ENCODE measurements at regions not wholly inside any gene's neighbourhood (a gene's known extent, or its start where the extent isn't known, plus 50 kb on each side); places are given as distances from the start of the nearest gene placed in this dataset.

DNA sequence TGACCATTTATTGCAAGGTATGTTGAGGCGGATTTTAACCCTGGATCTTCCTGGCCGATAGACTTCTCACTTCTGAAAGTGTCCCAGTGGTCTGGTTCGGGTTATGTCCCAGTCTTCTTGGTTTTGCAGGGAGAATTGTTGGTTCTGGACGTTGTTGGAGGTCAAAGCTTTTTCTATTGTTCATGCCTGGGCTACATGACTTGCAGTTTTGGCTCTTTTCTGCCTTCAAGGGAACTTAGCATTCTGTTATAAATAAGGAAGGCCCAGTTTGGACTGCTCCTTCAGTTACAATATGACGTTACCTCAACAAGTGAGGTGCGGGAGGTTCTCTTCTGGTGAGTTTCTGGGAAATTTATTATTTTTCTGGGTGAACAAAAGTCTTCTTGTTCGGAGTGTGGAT is 614.3 kb downstream of the DIPK2A start:
- no peak overlapping the region for H2BK120ac ChIP-seq (ENCODE audit: insufficient read depth, low read length, poor library complexity)
- no peak overlapping the region for H3K23ac ChIP-seq (ENCODE audit: low read length)
- no peak overlapping the region for H3K4ac ChIP-seq (ENCODE audit: low read depth, low read length)
- H3K14ac ChIP-seq (ENCODE audit: low read length) = no peak overlapping the region
- no peak overlapping the region for H2BK5ac ChIP-seq (ENCODE audit: low read depth, low read length, poor library complexity)
- no peak overlapping the region for H3K4me2 ChIP-seq (ENCODE audit: low read length)
- H3K4me1 ChIP-seq (ENCODE audit: control insufficient read depth in 1 of 2, insufficient read depth in 2 of 2, low read length in 2 of 2) = no peaks in the 10 kb centered on the region
- no peak overlapping the region for H2BK12ac ChIP-seq (ENCODE audit: low read length)
- no peaks in the 10 kb centered on the region for H3K79me1 ChIP-seq (ENCODE audit: low read length)
- H3K79me2 ChIP-seq (ENCODE audit: control insufficient read depth, insufficient read depth, low read length, poor library complexity) = no peaks in the 10 kb centered on the region
- no peak overlapping the region for H4K12ac ChIP-seq (ENCODE audit: low read depth, low read length)
- no peak overlapping the region for H2AK5ac ChIP-seq (ENCODE audit: low read length)
- H3K4me3 ChIP-seq (ENCODE audit: low read depth, low read length) = no peak overlapping the region
- no peak overlapping the region for H3K9ac ChIP-seq (ENCODE audit: low read length)
- no peak overlapping the region for H3K18ac ChIP-seq (ENCODE audit: low read length)
- no CpG with 5 or more reads among the region's 7 CpGs for WGBS (ENCODE audit: extremely low coverage, insufficient coverage, insufficient read length)
- H3K9me3 ChIP-seq (ENCODE audit: insufficient read depth, low read depth, low read length) = no peaks in the 10 kb centered on the region
- no peaks in the 10 kb centered on the region for H3K27me3 ChIP-seq (ENCODE audit: insufficient read depth, low read length)
- no peak overlapping the region for H3K27ac ChIP-seq (ENCODE audit: low read depth, low read length)
- no peaks in the 10 kb centered on the region for H3K36me3 ChIP-seq (ENCODE audit: control insufficient read depth in 1 of 2, insufficient read depth in 2 of 2, low read length in 2 of 2)
- H4K8ac ChIP-seq (ENCODE audit: low read depth, low read length) = no peak overlapping the region
- no peak overlapping the region for H4K91ac ChIP-seq (ENCODE audit: low read depth, low read length)
- DNase-seq = no peak
- no peak overlapping the region for H2AFZ ChIP-seq (ENCODE audit: insufficient read depth, low read length, poor library complexity)

DNA sequence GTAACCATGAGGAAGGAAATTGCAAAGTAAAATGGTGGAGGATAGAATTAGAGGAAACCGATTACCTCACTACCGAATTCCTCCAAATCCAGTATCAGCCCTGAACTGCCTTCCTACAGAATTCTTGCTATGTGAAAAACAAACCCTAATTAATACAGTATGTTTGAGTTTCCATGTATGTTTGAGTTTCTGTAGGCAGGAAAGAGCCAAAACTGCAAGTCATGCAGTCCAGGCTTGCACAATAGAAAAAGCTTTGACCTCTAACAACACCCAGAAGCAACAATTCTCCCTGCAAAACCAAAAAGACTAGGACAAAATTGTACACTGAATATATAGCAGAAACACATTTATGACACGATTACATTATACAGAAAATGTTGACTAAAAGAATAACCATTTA is 614.8 kb downstream of the DIPK2A start:
- H4K91ac ChIP-seq (ENCODE audit: low read depth, low read length) = no peak overlapping the region
- H3K79me1 ChIP-seq (ENCODE audit: low read length) = no peaks in the 10 kb centered on the region
- no peak overlapping the region for H3K14ac ChIP-seq (ENCODE audit: low read length)
- no peak overlapping the region for H3K4ac ChIP-seq (ENCODE audit: low read depth, low read length)
- H4K12ac ChIP-seq (ENCODE audit: low read depth, low read length) = no peak overlapping the region
- H3K9ac ChIP-seq (ENCODE audit: low read length) = no peak overlapping the region
- no peaks in the 10 kb centered on the region for H3K36me3 ChIP-seq (ENCODE audit: control insufficient read depth in 1 of 2, insufficient read depth in 2 of 2, low read length in 2 of 2)
- no peak for DNase-seq
- no peaks in the 10 kb centered on the region for H3K79me2 ChIP-seq (ENCODE audit: control insufficient read depth, insufficient read depth, low read length, poor library complexity)
- no peak overlapping the region for H2BK120ac ChIP-seq (ENCODE audit: insufficient read depth, low read length, poor library complexity)
- H2AK5ac ChIP-seq (ENCODE audit: low read length) = no peak overlapping the region
- H3K4me3 ChIP-seq (ENCODE audit: low read depth, low read length) = no peak overlapping the region
- no peak overlapping the region for H3K23ac ChIP-seq (ENCODE audit: low read length)
- no peaks in the 10 kb centered on the region for H3K27me3 ChIP-seq (ENCODE audit: insufficient read depth, low read length)
- no peaks in the 10 kb centered on the region for H3K9me3 ChIP-seq (ENCODE audit: insufficient read depth, low read depth, low read length)
- no CpG with 5 or more reads among the region's 3 CpGs for WGBS (ENCODE audit: extremely low coverage, insufficient coverage, insufficient read length)
- H2BK5ac ChIP-seq (ENCODE audit: low read depth, low read length, poor library complexity) = no peak overlapping the region
- no peak overlapping the region for H3K27ac ChIP-seq (ENCODE audit: low read depth, low read length)
- H3K4me2 ChIP-seq (ENCODE audit: low read length) = no peak overlapping the region
- no peaks in the 10 kb centered on the region for H3K4me1 ChIP-seq (ENCODE audit: control insufficient read depth in 1 of 2, insufficient read depth in 2 of 2, low read length in 2 of 2)
- H3K18ac ChIP-seq (ENCODE audit: low read length) = no peak overlapping the region
- no peak overlapping the region for H2AFZ ChIP-seq (ENCODE audit: insufficient read depth, low read length, poor library complexity)
- H4K8ac ChIP-seq (ENCODE audit: low read depth, low read length) = no peak overlapping the region
- no peak overlapping the region for H2BK12ac ChIP-seq (ENCODE audit: low read length)

DNA sequence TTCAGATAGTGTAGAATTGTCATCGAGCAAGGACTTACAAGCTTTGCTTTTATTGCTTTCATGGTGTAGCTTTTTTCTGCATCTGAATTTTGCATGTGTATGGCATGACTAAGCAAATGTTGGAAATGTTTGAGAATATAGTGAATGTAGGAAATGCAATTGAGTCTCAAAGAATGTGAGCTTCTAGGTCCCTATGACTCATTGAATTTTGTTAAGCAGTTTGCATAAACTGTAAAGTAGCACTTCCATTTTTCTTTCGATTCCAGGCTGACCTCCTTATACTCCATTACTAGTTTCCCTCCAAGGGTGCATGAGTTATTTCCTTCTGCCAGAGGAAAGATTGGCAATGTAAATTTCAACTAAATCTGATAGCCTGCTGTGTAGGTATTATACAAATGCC is 619.2 kb downstream of the DIPK2A start:
- no peak overlapping the region for H2BK5ac ChIP-seq (ENCODE audit: low read depth, low read length, poor library complexity)
- DNase-seq = peak in 1 of 2 donors; percentile 47
- no peaks in the 10 kb centered on the region for H3K4me1 ChIP-seq (ENCODE audit: control insufficient read depth in 1 of 2, insufficient read depth in 2 of 2, low read length in 2 of 2)
- no peak overlapping the region for H3K14ac ChIP-seq (ENCODE audit: low read length)
- no peak overlapping the region for H4K91ac ChIP-seq (ENCODE audit: low read depth, low read length)
- H3K79me2 ChIP-seq (ENCODE audit: control insufficient read depth, insufficient read depth, low read length, poor library complexity) = no peaks in the 10 kb centered on the region
- H3K9ac ChIP-seq (ENCODE audit: low read length) = no peak overlapping the region
- no peak overlapping the region for H2BK120ac ChIP-seq (ENCODE audit: insufficient read depth, low read length, poor library complexity)
- no peak overlapping the region for H3K23ac ChIP-seq (ENCODE audit: low read length)
- no peak overlapping the region for H2AK5ac ChIP-seq (ENCODE audit: low read length)
- H4K8ac ChIP-seq (ENCODE audit: low read depth, low read length) = no peak overlapping the region
- no peak overlapping the region for H3K18ac ChIP-seq (ENCODE audit: low read length)
- no peaks in the 10 kb centered on the region for H3K36me3 ChIP-seq (ENCODE audit: control insufficient read depth in 1 of 2, insufficient read depth in 2 of 2, low read length in 2 of 2)
- H3K27ac ChIP-seq (ENCODE audit: low read depth, low read length) = no peak overlapping the region
- H2AFZ ChIP-seq (ENCODE audit: insufficient read depth, low read length, poor library complexity) = no peak overlapping the region
- H3K4me3 ChIP-seq (ENCODE audit: low read depth, low read length) = no peak overlapping the region
- no peaks in the 10 kb centered on the region for H3K79me1 ChIP-seq (ENCODE audit: low read length)
- H3K27me3 ChIP-seq (ENCODE audit: insufficient read depth, low read length) = no peaks in the 10 kb centered on the region
- no peaks in the 10 kb centered on the region for H3K9me3 ChIP-seq (ENCODE audit: insufficient read depth, low read depth, low read length)
- no peak overlapping the region for H2BK12ac ChIP-seq (ENCODE audit: low read length)
- H3K4me2 ChIP-seq (ENCODE audit: low read length) = no peak overlapping the region
- no CpG with 5 or more reads among the region's 2 CpGs for WGBS (ENCODE audit: extremely low coverage, insufficient coverage, insufficient read length)
- no peak overlapping the region for H3K4ac ChIP-seq (ENCODE audit: low read depth, low read length)
- no peak overlapping the region for H4K12ac ChIP-seq (ENCODE audit: low read depth, low read length)

DNA sequence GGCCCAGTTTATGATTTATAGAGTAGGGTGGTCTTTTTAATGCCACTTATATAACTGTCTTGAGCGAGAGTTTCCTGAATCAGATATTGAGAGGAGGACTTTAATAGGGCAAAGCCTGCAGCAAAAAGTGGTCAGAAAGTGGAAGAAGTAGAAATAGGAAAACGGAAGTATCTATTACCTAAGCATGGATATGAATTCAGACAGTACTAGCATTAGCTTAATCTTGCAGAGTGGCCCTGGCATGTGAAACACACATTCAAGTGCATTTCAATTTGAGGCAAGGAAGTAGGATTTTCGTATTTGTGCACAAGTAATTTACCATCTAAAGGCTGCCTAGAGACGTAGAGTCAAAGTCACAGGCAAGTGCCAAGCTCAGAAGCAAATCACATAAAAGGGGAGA is 622.3 kb downstream of the DIPK2A start:
- Histone ChIP-seq H3K23ac (ENCODE audit: low read length) (no peak overlapping the region), H3K9ac (ENCODE audit: low read length) (no peak overlapping the region), H3K79me1 (ENCODE audit: low read length) (no peaks in the 10 kb centered on the region), H3K4me3 (ENCODE audit: low read depth, low read length) (no peak overlapping the region), H2BK12ac (ENCODE audit: low read length) (no peak overlapping the region), H2BK5ac (ENCODE audit: low read depth, low read length, poor library complexity) (no peak overlapping the region), H4K91ac (ENCODE audit: low read depth, low read length) (no peak overlapping the region), H3K14ac (ENCODE audit: low read length) (no peak overlapping the region), H3K9me3 (ENCODE audit: insufficient read depth, low read depth, low read length) (peaks cover 2% of the 10 kb centered on the region), H2BK120ac (ENCODE audit: insufficient read depth, low read length, poor library complexity) (no peak overlapping the region), H3K27ac (ENCODE audit: low read depth, low read length) (no peak overlapping the region), H2AK5ac (ENCODE audit: low read length) (no peak overlapping the region), H2AFZ (ENCODE audit: insufficient read depth, low read length, poor library complexity) (no peak overlapping the region), H3K36me3 (ENCODE audit: control insufficient read depth in 1 of 2, insufficient read depth in 2 of 2, low read length in 2 of 2) (no peaks in the 10 kb centered on the region), H3K4me1 (ENCODE audit: control insufficient read depth in 1 of 2, insufficient read depth in 2 of 2, low read length in 2 of 2) (no peaks in the 10 kb centered on the region), H4K8ac (ENCODE audit: low read depth, low read length) (no peak overlapping the region), H4K12ac (ENCODE audit: low read depth, low read length) (no peak overlapping the region), H3K4ac (ENCODE audit: low read depth, low read length) (no peak overlapping the region), H3K18ac (ENCODE audit: low read length) (no peak overlapping the region), H3K79me2 (ENCODE audit: control insufficient read depth, insufficient read depth, low read length, poor library complexity) (no peaks in the 10 kb centered on the region), H3K27me3 (ENCODE audit: insufficient read depth, low read length) (no peaks in the 10 kb centered on the region), H3K4me2 (ENCODE audit: low read length) (no peak overlapping the region)
- no peak for DNase-seq
- no CpG with 5 or more reads among the region's 4 CpGs for WGBS (ENCODE audit: extremely low coverage, insufficient coverage, insufficient read length)
